ENCODE measurements at regions not wholly inside any gene's neighbourhood (a gene's known extent, or its start where the extent isn't known, plus 50 kb on each side); places are given as distances from the start of the nearest gene placed in this dataset.

- Histone ChIP-seq H3K4me2 (ENCODE audit: low read length) (no peak overlapping the region), H3K4me1 (ENCODE audit: insufficient read depth, low read length) (peaks cover 24% of the 10 kb centered on the region), H3K27ac (ENCODE audit: low read depth, low read length) (no peak overlapping the region), H3K79me2 (ENCODE audit: insufficient read depth, low read length) (no peaks in the 10 kb centered on the region), H4K20me1 (ENCODE audit: insufficient read depth, low read length) (peaks cover 4% of the 10 kb centered on the region), H3K4me3 (ENCODE audit: insufficient read depth, low read depth, low read length) (no peak overlapping the region), H3K9ac (ENCODE audit: low read length) (no peak overlapping the region), H2AFZ (ENCODE audit: low read depth, low read length) (no peak overlapping the region), H3K27me3 (ENCODE audit: insufficient read depth, low read length) (no peaks in the 10 kb centered on the region), H3K36me3 (ENCODE audit: insufficient read depth, low read length) (no peaks in the 10 kb centered on the region), H3K9me3 (ENCODE audit: insufficient read depth, low read depth, low read length) (no peaks in the 10 kb centered on the region)
- DNase-seq (ENCODE audit: low read depth) (no peak), FAIRE-seq (no peak)
- no peaks in the 10 kb centered on the region for H3K27me3 Mint-ChIP-seq (ENCODE audit: low read depth, unreplicated experiment)
- no peak overlapping the region for H3K4me3 Mint-ChIP-seq (ENCODE audit: unreplicated experiment)
- H3K9me3 Mint-ChIP-seq (ENCODE audit: unreplicated experiment): no peaks in the 10 kb centered on the region
- TF ChIP-seq CTCF (IDR thresholded peaks at IDR 0.05; ENCODE audit: insufficient read depth, low read depth, low read length) (no peak), EZH2 (IDR thresholded peaks at IDR 0.05; ENCODE audit: insufficient read depth, low read length) (no peak)
- H3K27ac Mint-ChIP-seq (ENCODE audit: unreplicated experiment): no peak overlapping the region
- peaks cover 24% of the 10 kb centered on the region for H3K4me1 Mint-ChIP-seq (ENCODE audit: low read depth, unreplicated experiment)
- no peaks in the 10 kb centered on the region for H3K36me3 Mint-ChIP-seq (ENCODE audit: low read depth, unreplicated experiment)
Measured at GRCh38 chr14:100445436-100446088, 122.4 kb downstream of the SLC25A47 start.

- H3K4me2 ChIP-seq (ENCODE audit: low read length): no peak overlapping the region
- H3K4me1 ChIP-seq (ENCODE audit: insufficient read depth, low read length): peaks cover 14% of the 10 kb centered on the region
- H3K36me3 ChIP-seq (ENCODE audit: insufficient read depth, low read length): no peaks in the 10 kb centered on the region
- H3K9me3 ChIP-seq (ENCODE audit: insufficient read depth, low read depth, low read length): no peaks in the 10 kb centered on the region
- H3K79me2 ChIP-seq (ENCODE audit: insufficient read depth, low read length): no peaks in the 10 kb centered on the region
- no peak overlapping the region for H3K27ac Mint-ChIP-seq (ENCODE audit: unreplicated experiment)
- no peaks in the 10 kb centered on the region for H3K9me3 Mint-ChIP-seq (ENCODE audit: unreplicated experiment)
- peaks cover 4% of the 10 kb centered on the region for H4K20me1 ChIP-seq (ENCODE audit: insufficient read depth, low read length)
- H3K27me3 Mint-ChIP-seq (ENCODE audit: low read depth, unreplicated experiment): no peaks in the 10 kb centered on the region
- H3K36me3 Mint-ChIP-seq (ENCODE audit: low read depth, unreplicated experiment): no peaks in the 10 kb centered on the region
- H2AFZ ChIP-seq (ENCODE audit: low read depth, low read length): no peak overlapping the region
- TF ChIP-seq CTCF (IDR thresholded peaks at IDR 0.05; ENCODE audit: insufficient read depth, low read depth, low read length) (no peak), EZH2 (IDR thresholded peaks at IDR 0.05; ENCODE audit: insufficient read depth, low read length) (no peak)
- H3K4me3 ChIP-seq (ENCODE audit: insufficient read depth, low read depth, low read length): no peak overlapping the region
- peaks cover 16% of the 10 kb centered on the region for H3K4me1 Mint-ChIP-seq (ENCODE audit: low read depth, unreplicated experiment)
- DNase-seq (ENCODE audit: low read depth) (peak; percentile 35), FAIRE-seq (no peak)
- H3K27ac ChIP-seq (ENCODE audit: low read depth, low read length): no peak overlapping the region
- no peak overlapping the region for H3K4me3 Mint-ChIP-seq (ENCODE audit: unreplicated experiment)
- no peaks in the 10 kb centered on the region for H3K27me3 ChIP-seq (ENCODE audit: insufficient read depth, low read length)
- no peak overlapping the region for H3K9ac ChIP-seq (ENCODE audit: low read length)
Measured at GRCh38 chr14:100446572-100446971, 123.4 kb downstream of the SLC25A47 start.

- Mint-ChIP-seq H3K27ac (ENCODE audit: unreplicated experiment) (no peak overlapping the region), H3K36me3 (ENCODE audit: low read depth, unreplicated experiment) (peaks cover 6% of the 10 kb centered on the region), H3K27me3 (ENCODE audit: low read depth, unreplicated experiment) (no peaks in the 10 kb centered on the region), H3K4me1 (ENCODE audit: low read depth, unreplicated experiment) (peaks cover 9% of the 10 kb centered on the region), H3K4me3 (ENCODE audit: unreplicated experiment) (no peak overlapping the region), H3K9me3 (ENCODE audit: unreplicated experiment) (no peaks in the 10 kb centered on the region)
- Histone ChIP-seq H3K27ac (ENCODE audit: low read depth, low read length) (no peak overlapping the region), H3K9ac (ENCODE audit: low read length) (no peak overlapping the region), H4K20me1 (ENCODE audit: insufficient read depth, low read length) (peaks cover 7% of the 10 kb centered on the region), H3K36me3 (ENCODE audit: insufficient read depth, low read length) (no peaks in the 10 kb centered on the region), H2AFZ (ENCODE audit: low read depth, low read length) (no peak overlapping the region), H3K9me3 (ENCODE audit: insufficient read depth, low read depth, low read length) (no peaks in the 10 kb centered on the region), H3K79me2 (ENCODE audit: insufficient read depth, low read length) (no peaks in the 10 kb centered on the region), H3K4me3 (ENCODE audit: insufficient read depth, low read depth, low read length) (no peak overlapping the region), H3K4me1 (ENCODE audit: insufficient read depth, low read length) (peaks cover 8% of the 10 kb centered on the region), H3K4me2 (ENCODE audit: low read length) (no peak overlapping the region), H3K27me3 (ENCODE audit: insufficient read depth, low read length) (no peaks in the 10 kb centered on the region)
- no peak for FAIRE-seq
- DNase-seq (ENCODE audit: low read depth): no peak
- TF ChIP-seq EZH2 (IDR thresholded peaks at IDR 0.05; ENCODE audit: insufficient read depth, low read length) (no peak), CTCF (IDR thresholded peaks at IDR 0.05; ENCODE audit: insufficient read depth, low read depth, low read length) (no peak)
Measured at GRCh38 chr14:100448376-100448775, 125.2 kb downstream of the SLC25A47 start.
